GM19025 (cell line): ENCODE measurements at regions not wholly inside any gene's neighbourhood (a gene's known extent, or its start where the extent isn't known, plus 50 kb on each side); places are given as distances from the start of the nearest gene placed in this dataset.

ENCODE experiments used
- ATAC-seq: cut with Tn5 transposase; IDR thresholded peaks from one replicate; pipeline ENCODE4 v1.9.1; 2021; ENCODE audit warnings: mild to moderate bottlenecking, low read depth, moderate library complexity; ENCODE audit not compliant: unreplicated experiment

GRCh38 chr6:98641949-98642719 lies 192.2 kb upstream of the POU3F2 start:
- no peak for ATAC-seq

GRCh38 chr6:98644063-98644462 lies 190.3 kb upstream of the POU3F2 start:
- no peak for ATAC-seq

GRCh38 chr6:98648211-98648914 lies 186.0 kb upstream of the POU3F2 start:
- ATAC-seq, result no peak

GRCh38 chr6:98650941-98651340 lies 183.4 kb upstream of the POU3F2 start:
- no peak for ATAC-seq

DNA sequence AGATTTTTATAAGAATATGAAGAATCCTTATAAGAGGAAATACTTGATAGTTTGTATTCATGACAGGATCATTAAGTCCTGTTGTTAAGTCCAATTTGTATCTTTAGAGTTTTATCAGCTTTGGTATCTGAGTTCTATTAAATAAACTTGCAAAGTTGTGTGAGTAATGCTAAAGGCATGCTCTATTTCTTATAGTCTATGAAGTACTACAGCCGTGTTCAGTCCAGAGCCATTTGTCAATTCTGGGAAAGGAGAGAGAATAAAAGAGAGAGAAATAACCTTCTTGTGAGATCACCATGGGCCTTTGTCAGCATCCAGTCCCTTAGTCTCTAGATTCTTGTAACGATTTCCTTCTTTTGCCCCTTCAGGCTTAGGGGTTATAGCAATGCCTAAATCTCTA lies 181.2 kb upstream of the POU3F2 start:
- no peak for ATAC-seq

GRCh38 chr6:98657764-98658163 lies 176.6 kb upstream of the POU3F2 start:
- no peak for ATAC-seq

- no peak for ATAC-seq
Observed at GRCh38 chr6:98669371-98669770, 165.0 kb upstream of the POU3F2 start.

- ATAC-seq, result no peak
Observed at GRCh38 chr6:98670045-98670746, 164.2 kb upstream of the POU3F2 start.

- ATAC-seq, result no peak
Observed at GRCh38 chr6:98672681-98673475, 161.5 kb upstream of the POU3F2 start.

DNA sequence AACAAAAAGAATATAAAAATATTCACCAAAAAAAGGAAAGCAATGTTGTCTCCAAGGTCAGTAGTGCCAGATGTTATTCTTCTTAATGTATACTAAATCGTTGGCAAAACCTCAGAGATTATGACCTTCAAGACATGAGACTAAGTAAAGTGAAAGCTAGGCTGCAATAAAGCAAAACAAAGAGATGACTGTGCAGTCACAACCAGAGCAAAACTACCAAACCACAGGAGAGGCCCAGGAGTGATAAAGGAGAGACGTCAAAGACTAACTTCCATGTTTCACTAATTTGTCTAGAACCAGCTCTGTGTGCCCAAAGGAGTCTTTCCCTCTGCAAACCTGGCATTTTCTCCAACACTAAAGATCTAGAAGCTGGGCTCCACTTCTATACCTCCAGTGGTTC lies 155.9 kb upstream of the POU3F2 start:
- peak; percentile 70 for ATAC-seq

DNA sequence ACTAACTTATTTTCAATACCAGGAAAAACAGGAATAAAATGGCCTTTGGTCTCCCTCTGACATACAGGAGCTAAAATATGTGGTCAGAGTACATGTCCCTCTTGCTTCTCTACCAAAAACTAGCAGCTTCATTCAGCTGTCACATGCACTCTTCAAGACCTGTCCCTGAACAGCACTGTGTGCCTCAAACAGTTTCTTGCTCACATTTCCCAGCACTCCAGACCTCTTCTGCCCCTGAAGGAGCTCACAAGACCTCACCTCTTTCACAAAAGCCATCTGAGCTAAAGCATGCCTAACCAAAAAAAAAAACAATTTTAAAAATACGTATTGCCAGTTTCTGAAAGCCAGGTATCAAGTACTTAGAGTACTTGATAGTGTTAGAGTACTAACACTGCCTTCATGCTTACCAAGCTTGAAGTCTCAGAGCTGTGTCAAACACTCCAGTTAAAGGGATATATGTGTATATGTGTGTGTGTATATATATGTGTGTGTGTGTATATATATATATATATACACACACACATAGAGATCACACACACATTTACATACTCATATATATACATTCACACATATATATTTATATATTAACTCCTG lies 148.3 kb upstream of the POU3F2 start:
- no peak for ATAC-seq

DNA sequence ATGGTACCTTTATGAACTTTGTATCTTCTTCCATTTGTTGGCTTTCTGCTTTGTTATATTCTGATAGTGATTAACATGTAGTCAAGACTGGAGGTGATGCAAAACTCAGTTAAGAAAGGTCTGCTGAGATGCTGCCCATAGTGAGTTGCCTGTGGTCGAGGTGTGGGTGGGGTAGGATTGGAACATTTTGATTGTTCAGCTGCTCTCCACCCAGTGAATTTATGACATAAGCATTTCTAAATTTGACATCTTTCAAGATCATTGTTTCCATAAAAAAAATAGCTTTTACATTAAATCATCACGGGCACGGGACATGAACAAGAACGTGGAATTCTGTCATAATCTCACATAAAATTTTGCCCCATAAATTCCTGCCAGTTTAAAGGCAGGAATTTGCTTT lies 146.6 kb upstream of the POU3F2 start:
- ATAC-seq, result no peak

GRCh38 chr6:98695091-98695801 lies 139.1 kb upstream of the POU3F2 start:
- no peak for ATAC-seq

DNA sequence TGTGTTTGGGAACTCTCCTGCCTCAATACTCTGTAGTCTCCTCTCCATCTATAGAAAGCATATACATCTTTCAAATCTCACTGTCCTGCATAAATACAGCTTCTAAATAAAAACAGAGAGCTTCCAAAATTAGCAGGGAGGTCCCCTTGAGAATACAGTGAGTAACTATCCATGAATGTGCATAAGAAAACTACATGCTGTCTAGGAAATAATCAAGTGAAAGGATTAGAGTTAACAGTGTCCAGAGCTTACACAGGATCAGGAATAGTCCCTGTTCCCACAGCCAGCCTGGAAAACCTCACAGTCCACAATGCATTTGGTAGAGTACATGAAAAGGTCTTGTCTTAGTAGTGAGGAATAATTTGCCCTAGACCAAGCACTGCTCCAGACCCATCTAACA lies 123.0 kb upstream of the POU3F2 start:
- no peak for ATAC-seq

DNA sequence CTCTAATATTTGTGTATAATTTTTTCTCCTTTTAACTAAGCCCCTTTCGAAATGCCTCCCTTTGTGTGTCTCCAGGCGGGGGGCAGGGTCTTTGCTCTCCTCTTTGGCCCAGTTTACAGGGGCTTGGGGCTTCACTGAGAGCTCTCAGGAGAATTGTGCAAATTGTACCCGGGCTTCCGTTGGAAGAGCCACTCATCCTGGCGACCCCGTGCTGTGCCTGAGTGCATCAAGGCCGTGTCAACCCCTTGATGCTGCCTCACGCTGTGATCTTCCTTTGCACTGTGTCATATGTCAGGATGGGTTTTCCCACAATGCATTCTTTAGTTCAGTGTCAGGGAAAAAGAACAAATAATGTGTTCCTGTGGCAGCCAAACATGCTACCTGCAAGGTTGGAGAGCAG lies 118.0 kb upstream of the POU3F2 start:
- no peak for ATAC-seq

DNA sequence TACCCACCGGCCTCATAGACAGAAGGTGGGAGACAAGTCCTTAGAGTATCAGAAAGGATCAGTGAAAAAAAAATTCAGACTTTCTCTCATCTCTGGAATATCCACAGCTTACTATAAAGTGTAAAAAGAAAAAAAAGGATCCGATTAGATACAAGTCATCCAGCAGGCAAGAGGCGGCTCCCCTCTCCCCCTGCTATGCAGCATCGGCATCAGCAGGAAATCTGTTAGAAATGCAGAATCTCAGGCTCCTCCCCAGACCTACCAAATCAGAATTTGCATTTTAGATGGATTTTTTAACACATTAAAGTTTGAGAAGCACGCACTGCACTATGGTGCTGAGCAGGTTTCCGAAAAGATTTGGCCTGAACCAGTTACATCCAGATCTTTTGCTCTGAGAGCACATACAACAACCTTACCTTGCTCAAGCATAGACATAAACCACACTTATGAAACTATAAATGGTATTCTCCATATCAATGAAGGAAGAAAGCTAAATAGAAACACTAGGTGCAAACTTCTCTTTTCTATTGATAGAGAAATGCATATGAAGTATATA lies 117.0 kb upstream of the POU3F2 start:
- no peak for ATAC-seq

DNA sequence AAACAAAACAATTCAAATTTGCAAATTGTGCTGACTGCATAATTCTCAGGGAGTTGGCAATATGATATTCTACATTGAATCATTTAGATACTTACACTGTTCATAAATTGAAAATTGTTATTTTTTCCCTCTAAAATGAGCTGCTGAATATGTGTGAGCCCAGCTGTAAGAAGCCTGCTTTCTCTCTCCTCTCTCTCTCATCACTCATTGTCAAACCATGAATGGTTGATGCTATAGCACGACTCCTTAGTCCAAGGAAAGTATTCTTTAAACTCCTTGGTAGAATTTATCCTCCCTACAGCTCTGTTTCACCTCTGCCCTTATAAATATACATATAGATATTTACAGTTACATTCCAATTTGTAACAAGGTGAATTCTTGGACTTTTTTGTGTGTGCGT lies 116.4 kb upstream of the POU3F2 start:
- no peak for ATAC-seq

- no peak for ATAC-seq
Observed at GRCh38 chr6:98724537-98724936, 109.8 kb upstream of the POU3F2 start.

- ATAC-seq, result no peak
Observed at GRCh38 chr6:98747273-98747672, 87.1 kb upstream of the POU3F2 start.
